ENCODE measurements at regions not wholly inside any gene's neighbourhood (a gene's known extent, or its start where the extent isn't known, plus 50 kb on each side); places are given as distances from the start of the nearest gene placed in this dataset.
"Not testable (repeated sequence)": the region's sequence is repeated elsewhere in the genome, so short reads cannot be mapped to it uniquely, and the experiment has no call there.

DNA sequence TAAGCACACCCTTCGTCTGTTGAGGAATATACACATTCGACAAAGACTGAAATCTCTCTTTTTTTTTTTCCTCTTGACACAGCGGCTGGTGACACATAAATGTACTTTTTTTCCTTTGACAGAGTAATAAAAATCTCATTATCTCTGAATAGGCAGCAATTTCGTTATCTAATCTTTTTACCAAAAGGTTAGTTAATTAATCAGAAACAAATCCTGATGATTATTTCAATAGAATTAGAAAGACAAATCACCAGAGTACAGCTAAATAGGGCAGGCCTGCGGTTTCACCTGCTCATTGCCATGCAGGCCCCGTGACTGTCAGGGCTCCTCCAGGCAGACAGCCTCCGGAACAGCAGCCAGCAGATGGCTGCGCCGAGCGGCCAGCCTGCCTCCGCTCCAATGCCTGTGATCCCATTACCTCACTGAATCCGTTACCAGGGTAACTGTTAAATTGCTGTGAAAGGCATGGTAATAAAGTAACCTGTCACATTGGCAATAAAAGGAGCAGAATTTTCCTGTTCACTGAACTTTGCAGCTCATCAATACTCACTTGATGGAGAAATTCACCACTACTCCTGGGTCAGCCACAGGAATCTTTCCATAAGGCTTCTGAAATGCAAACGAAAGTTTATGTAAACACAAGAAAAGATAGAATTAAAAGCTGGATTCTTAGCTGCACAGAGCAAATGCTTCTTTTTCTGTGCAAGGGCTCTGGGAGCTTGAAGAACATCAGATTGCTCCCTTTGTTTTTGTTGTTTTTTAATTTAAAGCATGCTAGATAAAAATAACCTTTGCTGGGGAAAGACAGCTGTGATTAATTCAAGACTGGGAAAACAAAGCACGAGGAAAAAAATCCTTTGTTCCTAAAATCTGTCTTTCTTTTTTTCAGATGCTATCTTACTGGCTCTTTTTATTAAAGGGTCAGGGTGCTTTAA is 666.4 kb upstream of the ZNF608 start:
- peak; percentile 80 for DNase-seq (ENCODE audit: low spot score)

DNA sequence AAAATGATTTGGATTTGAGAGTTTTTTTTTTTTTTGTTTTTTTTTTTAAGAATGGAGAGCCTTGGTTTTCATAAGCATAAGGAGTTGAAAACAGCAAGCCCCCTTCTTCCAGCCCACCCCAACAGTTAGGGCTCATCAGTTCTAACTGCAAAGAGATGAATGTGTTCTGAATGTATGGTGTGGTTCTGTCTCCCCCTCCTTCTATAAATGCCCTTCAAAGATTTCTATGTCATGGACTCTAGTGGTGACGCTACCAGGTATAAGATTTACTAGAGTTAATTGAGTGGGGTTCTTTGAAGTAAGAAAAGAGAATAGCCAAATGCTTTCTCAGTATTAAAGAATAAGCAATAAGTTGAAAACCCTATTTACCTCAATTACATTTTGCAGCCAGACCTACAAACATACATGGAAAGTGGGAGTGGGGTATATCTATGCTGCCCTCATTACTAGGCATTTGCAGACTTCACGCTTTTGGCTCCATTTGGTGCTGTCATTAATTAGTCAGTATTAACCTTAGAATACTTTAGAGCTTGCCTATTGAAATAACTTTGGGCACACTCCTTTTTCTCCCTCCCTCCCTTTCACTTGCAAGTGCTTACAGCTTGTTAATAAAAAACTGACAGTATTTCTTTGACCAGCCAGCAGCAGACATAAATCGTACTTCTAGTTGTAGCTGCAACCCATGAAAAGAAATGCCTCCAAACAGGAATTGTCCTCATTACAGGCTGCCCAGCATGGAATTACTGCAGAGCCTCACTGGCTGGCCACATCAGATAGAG is 667.2 kb upstream of the ZNF608 start:
- no peak for DNase-seq (ENCODE audit: low spot score)

DNA sequence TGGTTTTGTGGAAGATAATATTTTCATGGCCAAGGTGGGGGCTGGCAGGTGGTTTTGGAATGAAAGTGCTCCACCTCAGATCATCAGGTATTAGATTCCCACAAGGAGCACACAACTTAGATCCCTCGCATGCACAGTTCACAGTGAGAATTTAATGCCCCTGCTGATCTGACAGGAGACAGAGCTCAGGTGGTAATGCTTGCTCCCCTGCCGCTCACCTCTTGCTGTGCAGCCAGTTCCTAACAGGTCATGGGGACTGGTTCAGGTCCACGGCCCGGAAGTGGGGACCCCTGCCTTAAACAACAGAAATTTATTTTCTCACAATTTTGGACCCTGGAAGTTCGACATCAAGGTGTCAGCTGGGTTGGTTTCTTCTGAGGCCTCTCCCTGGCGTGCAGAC is 668.7 kb upstream of the ZNF608 start:
- no peak for DNase-seq (ENCODE audit: low spot score)

DNA sequence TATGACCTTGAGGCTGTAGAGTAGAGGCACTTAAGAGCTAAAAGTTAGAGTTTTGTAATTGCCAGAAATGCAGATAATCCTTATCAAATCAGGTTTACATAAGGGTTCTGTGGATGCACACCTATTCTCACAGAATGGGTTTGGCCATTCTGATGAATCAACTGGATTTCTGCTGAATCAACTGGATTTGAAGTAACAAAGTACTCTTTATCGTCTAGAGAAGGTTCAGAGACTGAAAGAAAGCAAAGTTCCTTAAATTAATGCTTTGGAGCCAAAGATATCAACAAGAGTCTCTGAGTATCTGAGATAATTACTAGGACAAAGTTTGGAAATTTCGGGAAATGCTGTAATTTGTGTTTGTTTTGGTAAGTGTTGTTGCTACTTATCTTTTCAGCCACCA is 669.6 kb upstream of the ZNF608 start:
- DNase-seq (ENCODE audit: low spot score), result no peak

DNA sequence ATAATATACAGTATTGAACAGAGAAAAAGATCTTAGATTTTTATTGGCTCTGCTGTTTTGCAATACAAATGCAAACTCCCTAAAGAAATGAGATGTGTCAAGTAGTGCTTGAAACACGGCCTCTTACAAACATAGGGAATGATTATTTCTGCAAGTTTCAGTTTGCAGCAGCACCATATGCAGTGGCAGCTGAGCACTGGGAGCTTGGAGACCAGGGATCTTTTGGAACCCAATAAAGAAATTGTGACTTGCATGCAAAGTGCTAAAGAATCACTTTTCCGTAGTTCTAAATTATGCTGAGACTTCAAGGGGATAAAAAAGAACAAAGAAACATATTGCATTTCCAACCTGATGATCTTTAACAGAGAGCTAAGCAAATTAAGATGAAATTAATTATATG is 674.6 kb upstream of the ZNF608 start:
- DNase-seq (ENCODE audit: low spot score), result no peak

DNA sequence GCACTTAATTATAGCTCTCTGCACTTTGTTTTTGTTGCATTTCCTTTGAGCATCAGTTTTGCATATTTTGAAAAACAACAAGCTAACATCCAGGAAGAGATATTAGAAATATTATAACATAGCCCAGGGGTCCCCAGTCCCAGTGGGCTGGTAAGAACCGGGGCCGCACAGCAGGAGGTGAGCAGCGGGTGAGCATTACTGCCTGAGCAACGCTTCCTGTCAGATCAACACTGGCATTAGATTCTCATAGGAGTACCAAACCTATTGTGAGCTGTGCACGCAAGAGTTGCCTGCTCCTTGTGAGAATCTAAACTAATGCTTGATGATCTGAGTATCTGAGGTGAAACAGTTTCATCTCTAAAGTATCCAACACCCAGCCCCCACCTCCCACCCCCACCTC is 675.9 kb upstream of the ZNF608 start:
- no peak for DNase-seq (ENCODE audit: low spot score)

DNA sequence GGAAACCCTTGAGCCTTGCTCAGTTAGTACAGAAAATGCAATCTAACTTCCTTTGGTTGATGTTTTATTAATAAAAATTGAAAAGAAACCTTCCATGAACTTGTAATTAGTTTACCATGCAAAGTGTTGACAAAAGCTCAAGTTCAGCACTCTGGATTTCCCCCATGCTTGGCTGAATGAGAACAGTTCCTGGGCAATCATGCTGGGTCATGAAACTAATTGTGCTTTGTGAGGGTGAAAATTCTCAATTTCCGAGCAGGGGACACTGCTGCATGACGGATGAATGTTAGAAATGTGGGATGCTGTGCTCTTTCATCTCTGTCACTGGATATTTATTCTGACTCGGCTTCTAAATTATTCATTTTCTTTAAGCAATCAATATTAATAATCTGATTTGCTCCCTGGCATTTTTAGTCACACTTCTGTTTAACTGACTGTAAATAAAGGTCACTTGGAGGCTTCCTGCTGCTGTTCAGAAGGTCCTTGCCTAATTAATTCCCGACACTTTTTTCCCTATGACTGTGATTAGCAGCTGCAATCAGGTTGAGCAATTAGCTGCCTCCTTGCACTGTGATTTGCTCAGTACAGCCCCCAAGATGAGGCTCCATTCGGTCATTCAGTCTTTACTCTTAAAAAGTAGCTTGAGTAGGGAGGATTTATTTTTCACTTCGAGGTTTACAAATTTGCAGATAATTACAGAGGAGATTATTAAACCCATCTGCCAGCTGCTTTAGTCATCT is 678.1 kb upstream of the ZNF608 start:
- no peak for DNase-seq (ENCODE audit: low spot score)

DNA sequence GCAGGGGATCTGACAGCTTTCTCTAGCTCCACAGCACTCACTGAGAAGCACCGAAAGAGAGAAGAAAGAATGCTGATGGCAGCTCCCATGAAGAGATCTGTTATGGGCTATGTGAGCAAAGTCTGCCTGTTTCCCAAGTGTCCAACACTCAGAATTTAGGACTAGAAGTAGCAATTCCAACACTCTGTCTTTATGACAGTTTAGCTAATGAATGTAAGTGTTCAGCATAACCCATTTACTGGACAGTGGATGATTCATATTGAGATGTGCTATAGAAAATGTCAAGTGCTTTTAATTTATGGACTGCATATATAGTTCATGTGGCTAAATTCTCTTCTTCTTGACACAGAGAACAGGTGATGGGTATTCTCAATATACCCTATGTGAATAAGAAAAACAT is 683.1 kb upstream of the ZNF608 start:
- DNase-seq (ENCODE audit: low spot score), result no peak

DNA sequence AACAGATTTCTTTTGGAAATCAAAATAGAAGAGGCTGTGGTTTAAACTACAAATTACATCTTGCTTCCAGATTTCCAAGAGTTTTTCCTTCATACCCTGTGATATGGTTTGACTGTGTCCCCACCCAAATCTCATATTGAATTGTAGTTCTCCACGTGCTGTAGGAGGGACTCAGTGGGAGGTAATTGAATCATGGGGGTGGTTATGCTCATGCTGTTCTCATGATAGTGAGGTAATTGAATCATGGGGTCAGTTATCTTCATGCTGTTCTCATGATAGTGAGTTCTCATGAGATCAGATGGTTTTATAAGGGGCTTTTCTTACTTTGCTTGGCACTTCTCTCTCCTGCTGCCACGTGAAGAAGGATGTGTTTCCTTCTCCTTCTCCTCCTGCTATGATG is 687.0 kb upstream of the ZNF608 start:
- no peak for DNase-seq (ENCODE audit: low spot score)

DNA sequence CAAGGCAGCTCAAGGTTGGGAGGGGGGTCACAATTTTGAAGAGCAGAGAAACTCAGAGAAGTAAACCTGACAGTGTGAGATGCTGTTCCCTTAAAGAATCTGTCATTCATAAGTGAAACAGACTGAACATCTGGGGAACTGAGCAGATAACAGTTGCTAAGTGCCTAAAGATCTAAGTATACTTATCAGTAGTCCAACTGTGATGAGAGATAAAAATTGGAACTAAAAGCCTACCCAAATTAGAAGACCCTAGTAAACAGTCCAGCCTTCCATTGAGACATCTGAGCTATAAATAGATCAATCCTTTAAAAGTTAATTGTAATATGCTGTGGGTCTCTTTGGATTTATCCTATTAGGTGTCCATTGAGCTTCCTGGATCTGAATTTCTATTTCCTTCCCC is 692.8 kb upstream of the ZNF608 start:
- DNase-seq (ENCODE audit: low spot score), result no peak

DNA sequence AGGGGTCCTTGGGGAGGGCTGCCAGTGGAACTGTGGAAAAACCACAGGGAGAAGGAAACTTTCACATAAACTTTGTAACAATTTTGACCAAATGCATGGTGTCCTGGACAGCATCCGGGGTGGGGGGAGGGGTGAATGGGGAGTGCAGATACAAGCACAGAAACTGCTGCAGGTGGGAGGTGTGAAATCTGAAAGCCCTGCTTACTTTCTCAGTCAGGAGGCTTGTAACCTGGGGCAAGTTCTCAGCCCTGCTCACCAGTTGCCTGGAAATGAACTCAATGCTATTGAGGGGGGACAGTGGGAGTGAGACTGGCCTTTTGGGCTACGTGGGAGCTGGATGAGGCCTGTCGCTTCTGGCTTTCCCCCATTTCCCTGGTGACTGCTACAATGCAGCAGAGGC is 694.5 kb upstream of the ZNF608 start:
- DNase-seq (ENCODE audit: low spot score), result no peak

DNA sequence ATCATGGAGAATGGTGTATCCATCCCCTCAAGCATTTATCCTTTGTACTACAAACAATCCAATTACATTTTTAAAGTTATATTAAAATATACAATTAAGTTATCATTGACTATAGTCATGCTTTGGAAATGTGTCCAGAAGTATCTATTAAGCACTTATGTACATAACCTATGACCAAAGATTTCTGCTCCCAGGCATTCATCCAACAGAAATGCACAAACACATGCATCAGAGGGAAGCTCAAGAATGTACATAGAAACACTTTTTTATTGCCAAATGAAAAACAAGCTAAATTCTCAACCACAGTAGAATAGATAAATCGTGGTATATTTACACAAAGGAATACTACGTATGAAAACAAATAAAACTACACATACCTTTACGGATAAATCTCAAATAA is 700.5 kb upstream of the ZNF608 start:
- no peak for DNase-seq (ENCODE audit: low spot score)

DNA sequence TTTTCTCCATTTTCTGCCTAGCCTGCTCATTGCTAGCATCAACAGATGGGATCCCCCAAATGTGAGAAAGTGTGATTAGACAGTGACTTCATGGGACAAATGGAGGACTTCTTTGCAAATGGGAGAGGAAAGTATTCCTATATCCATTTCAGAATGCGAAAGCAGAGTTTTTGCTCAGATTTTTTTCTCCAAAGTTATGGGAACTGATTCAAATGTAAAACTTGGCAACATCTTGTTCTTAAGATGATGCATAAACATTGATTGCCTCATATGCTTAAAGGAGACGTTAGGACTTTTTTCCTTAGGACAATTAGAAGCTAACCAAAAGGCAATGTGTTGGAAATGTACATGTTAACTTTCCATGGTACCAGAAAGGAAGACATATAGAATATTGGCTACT is 704.3 kb upstream of the ZNF608 start:
- DNase-seq (ENCODE audit: low spot score), result no peak

DNA sequence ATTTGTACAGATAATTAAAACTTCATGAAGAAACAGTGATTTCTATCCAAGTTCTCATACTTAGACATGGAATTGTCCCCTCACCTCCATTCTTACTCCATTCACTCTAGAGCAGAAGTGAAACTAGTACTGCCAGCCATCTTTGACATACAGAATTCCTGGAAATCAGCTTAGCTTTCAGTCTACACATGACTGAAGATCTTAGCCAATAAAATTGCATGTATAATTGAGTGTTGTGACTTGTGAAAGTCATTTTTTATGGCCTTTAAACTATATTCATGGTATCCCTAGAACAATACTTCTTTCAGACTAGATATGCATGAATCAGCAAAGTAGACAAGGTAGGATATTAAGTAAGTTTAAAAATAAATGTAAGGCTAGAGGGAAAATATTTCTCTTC is 705.2 kb upstream of the ZNF608 start:
- no peak for DNase-seq (ENCODE audit: low spot score)

DNA sequence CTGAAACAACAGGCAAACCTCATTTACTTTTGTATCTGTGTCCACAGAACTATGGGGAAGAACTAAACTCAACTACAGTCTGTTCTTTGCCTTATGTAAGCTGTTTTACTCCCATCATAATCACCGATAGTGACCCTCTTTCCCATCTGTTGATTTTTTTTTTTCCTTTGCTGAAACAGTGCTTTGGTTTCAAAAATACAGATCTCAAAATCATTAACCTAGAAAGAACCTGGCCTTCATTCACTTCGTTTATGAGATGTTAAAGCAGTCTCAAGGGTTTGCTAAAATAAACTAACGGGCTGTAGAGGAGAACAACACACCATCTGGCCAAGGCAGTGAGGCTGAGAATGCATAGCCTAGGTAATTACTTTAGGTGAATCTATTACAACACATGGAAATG is 706.6 kb upstream of the ZNF608 start:
- DNase-seq (ENCODE audit: low spot score), result no peak

DNA sequence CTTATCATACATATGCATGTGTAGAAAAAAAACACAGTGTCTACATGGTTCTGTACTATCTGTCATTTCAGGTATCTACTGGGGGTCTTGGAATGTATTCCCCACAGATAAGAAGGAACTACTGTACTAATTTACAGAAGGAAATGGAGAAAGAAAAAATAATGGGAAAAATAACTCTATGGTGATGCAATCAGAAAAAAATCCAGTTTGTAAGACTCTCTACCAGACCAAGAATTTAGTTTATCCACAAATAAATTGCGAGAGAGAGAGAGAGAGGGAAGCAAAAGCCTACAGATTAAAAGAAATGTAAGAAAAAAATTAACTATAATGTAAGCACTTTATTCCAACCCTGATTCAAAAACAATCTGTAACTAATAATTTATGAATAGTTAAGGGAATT is 708.6 kb upstream of the ZNF608 start:
- DNase-seq (ENCODE audit: low spot score), result no peak

DNA sequence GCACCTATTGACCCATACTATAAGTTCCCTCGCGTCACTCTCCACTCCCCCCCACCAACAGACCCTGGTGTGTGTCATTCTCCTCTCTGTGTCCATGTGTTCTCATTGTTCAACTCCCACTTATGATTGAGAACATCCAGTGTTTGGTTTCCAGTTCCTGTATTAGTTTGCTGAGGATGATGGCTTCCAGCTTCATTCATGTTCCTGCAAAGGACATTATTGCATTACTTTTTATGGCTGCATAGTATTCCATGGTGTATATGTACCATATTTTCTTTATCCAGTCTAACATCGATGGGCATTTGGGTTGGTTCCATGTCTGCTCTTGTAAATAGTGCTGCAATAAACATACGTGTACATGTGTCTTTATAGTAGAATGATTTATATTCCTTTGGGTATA is 709.6 kb upstream of the ZNF608 start:
- not testable (repeated sequence) for DNase-seq (ENCODE audit: low spot score)

DNA sequence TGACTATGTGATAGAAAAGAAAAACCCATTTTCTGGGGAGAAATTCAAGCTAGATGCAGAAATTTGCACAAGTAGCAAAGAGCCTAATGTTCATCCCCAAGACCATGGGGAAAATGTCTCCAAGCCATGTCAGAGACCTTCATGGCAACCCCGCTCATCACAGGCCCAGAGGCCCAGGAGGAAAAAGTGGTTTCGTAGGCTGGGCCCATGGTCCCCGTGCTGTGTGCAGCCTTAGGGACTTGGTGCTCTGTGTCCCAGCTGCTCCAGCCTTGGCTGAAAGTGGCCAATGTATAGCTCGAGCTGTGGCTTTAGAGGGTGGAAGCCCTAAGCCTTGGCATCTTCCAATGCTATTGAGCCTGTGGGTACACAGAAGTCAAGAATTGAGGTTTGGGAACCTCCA is 711.2 kb upstream of the ZNF608 start:
- DNase-seq (ENCODE audit: low spot score), result no peak

DNA sequence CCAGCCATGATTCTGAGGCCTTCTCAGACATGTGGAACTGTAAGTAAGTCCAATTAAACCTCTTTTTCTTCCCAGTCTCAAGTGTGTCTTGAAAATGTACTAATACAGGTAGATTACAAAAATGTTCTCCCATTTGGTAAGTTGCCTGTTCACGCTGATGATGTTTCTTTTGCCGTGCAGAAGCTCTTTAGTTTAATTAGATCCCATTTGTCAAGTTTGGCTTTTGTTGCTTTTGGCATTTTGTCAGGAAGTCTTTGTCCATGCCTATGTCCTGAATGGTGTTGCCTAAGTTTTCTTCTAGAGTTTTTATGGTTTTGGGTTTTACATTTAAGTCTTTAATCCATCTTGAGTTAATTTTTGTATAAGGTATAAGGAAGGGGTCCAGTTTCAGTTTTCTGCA is 712.5 kb upstream of the ZNF608 start:
- not testable (repeated sequence) for DNase-seq (ENCODE audit: low spot score)

DNA sequence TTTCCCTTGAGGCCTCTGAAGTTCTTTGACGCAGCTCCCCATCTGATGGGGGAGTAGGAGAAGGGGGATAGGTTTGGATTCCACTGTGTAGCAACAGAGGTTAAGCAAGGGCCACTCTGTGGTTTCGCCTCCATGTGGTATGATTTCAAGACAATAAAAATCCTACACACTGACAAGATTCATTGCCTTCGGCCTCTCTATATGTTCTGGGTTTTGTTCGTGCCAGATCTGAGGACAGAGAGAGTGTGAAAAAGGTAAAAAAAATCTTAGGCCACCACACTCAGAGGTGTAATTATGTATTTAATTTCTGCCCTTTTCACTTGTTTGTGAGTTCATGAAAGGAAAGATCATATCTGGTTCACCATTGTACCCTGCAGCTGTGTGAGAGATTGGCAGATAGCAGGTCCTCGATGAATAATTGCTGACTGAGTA is 715.2 kb upstream of the ZNF608 start:
- no peak for DNase-seq (ENCODE audit: low spot score)

DNA sequence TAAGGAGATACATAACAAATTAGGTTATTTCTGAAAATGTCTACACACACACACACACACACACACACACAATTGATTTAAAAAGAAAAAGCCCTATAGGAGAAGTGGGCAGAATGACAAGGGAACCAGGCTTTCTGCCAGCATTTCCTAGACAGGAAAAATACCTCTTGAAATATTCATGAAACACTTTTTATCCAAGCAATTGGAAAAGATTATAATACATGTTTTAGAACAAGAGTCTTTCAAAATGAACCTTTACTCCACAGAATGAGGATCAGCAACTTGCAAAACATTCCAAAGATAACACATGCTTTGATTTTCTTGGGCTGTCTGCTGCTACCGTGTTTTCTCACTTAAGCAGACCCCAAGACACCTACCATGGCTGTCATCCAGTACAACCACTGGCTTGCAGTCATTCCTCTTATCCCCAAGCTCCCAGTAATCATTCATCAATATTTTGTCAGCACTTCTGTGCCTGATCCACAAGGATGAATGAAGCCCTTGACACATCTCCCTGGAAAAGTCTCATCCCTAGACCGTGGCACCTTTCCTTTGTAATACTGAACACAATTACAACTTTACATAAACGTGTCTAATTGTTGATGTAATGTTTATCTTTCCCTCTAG is 717.1 kb upstream of the ZNF608 start:
- DNase-seq (ENCODE audit: low spot score), result peak; percentile 18

All from umbilical cord (tissue), 1 donor.